CD14-positive monocyte (primary cell): ENCODE measurements at regions not wholly inside any gene's neighbourhood (a gene's known extent, or its start where the extent isn't known, plus 50 kb on each side); places are given as distances from the start of the nearest gene placed in this dataset.

ENCODE experiments used
- DNase-seq, 3 donors: peaks; one replicate each; pipeline ENCODE4 v3.0.0-alpha.2; 2011 to 2022
- H2AFZ ChIP-seq: 2 replicates; pipeline ENCODE4 v1.6.0; 2012; ENCODE audit warnings: mild to moderate bottlenecking, low read depth, low read length, inconsistent platforms; ENCODE audit not compliant: insufficient read depth, poor library complexity, severe bottlenecking
- H3K27ac ChIP-seq, 2 donors: 1 replicate in 1 of 2; 2 replicates in 1 of 2; pipeline ENCODE4 v1.5.1; 2012 to 2013; ENCODE audit warnings: low read length in 2 of 2, control low read depth in 1 of 2, inconsistent platforms in 1 of 2, low read depth in 1 of 2, mild to moderate bottlenecking in 1 of 2
- H3K27me3 ChIP-seq, 2 donors: one replicate each; pipeline versions ENCODE4 v1.6.0 to v1.6.1; 2011 to 2013; ENCODE audit warnings: low read length in 2 of 2; ENCODE audit not compliant: control insufficient read depth in 2 of 2, insufficient read depth in 2 of 2
- H3K36me3 ChIP-seq, 2 donors: replicated peaks in 1 of 2; 1 replicate in 1 of 2; 2 replicates in 1 of 2; pipeline versions ENCODE4 v1.5.1 to v1.6.1; 2012 to 2013; ENCODE audit warnings: low read length in 2 of 2, control low read depth in 1 of 2, inconsistent platforms in 1 of 2, mild to moderate bottlenecking in 1 of 2; ENCODE audit not compliant: insufficient read depth in 2 of 2, control insufficient read depth in 1 of 2
- H3K4me1 ChIP-seq, 2 donors: 1 replicate in 1 of 2; 2 replicates in 1 of 2; pipeline versions ENCODE4 v1.5.1 to v1.6.1; 2012 to 2013; ENCODE audit warnings: low read length in 2 of 2, control low read depth in 1 of 2, inconsistent platforms in 1 of 2, mild to moderate bottlenecking in 1 of 2, moderate library complexity in 1 of 2; ENCODE audit not compliant: insufficient read depth in 2 of 2, control insufficient read depth in 1 of 2
- H3K4me2 ChIP-seq: replicated peaks from 2 replicates; pipeline ENCODE3; 2012; ENCODE audit warnings: low read length, moderate library complexity, mild to moderate bottlenecking; ENCODE audit not compliant: poor library complexity, severe bottlenecking; ENCODE audit errors: extremely low read depth
- H3K4me3 ChIP-seq, 3 experiments: fragments of 200-600 bp in 1 of 3; sonication (generic) in 1 of 3; replicated peaks in 1 of 3; 1 replicate in 2 of 3; 2 replicates in 1 of 3; pipeline ENCODE4 v1.5.1; 2011 to 2013; ENCODE audit warnings: low read length in 3 of 3, mild to moderate bottlenecking in 3 of 3, control low read depth in 2 of 3, low read depth in 2 of 3, inconsistent platforms in 1 of 3, moderate library complexity in 1 of 3
- H3K79me2 ChIP-seq: 2 replicates; pipeline ENCODE4 v1.6.0; 2012; ENCODE audit warnings: mild to moderate bottlenecking, control low read depth, inconsistent platforms, low read length, moderate library complexity; ENCODE audit not compliant: insufficient read depth
- H3K9ac ChIP-seq: 2 replicates; pipeline ENCODE4 v1.6.0; 2017; ENCODE audit warnings: low read length, mild to moderate bottlenecking; ENCODE audit not compliant: insufficient read depth, poor library complexity, severe bottlenecking
- H3K9me3 ChIP-seq, 2 donors: replicated peaks in 1 of 2; 1 replicate in 1 of 2; 2 replicates in 1 of 2; pipeline versions ENCODE4 v1.5.1 to v1.6.1; 2012 to 2013; ENCODE audit warnings: low read length in 2 of 2, control low read depth in 1 of 2; ENCODE audit not compliant: control insufficient read depth in 1 of 2, insufficient read depth in 1 of 2
- H4K20me1 ChIP-seq: 2 replicates; pipeline ENCODE4 v1.6.0; 2012; ENCODE audit warnings: mild to moderate bottlenecking, low read length, control low read depth, moderate library complexity; ENCODE audit not compliant: insufficient read depth
- H3K27ac Mint-ChIP-seq, 7 donors: one replicate each; pipeline ENCODE4 v1.8.0; 2020; ENCODE audit warnings: mild to moderate bottlenecking in 7 of 7, mixed read lengths in 7 of 7, moderate library complexity in 6 of 7, inconsistent platforms in 2 of 7
- H3K27me3 Mint-ChIP-seq, 3 donors: one replicate each; pipeline ENCODE4 v1.8.0; 2021 to 2022; ENCODE audit warnings: low read depth in 3 of 3, mild to moderate bottlenecking in 3 of 3, mixed read lengths in 3 of 3, moderate library complexity in 3 of 3, inconsistent platforms in 1 of 3
- H3K36me3 Mint-ChIP-seq, 2 donors: one replicate each; pipeline ENCODE4 v1.8.0; 2020; ENCODE audit warnings: mixed read lengths in 2 of 2, inconsistent platforms in 1 of 2, mild to moderate bottlenecking in 1 of 2
- H3K4me1 Mint-ChIP-seq: one replicate; pipeline ENCODE4 v1.8.0; 2020; ENCODE audit warnings: mild to moderate bottlenecking, mixed read lengths
- H3K4me3 Mint-ChIP-seq, 2 donors: one replicate each; pipeline ENCODE4 v1.8.0; 2020; ENCODE audit warnings: mild to moderate bottlenecking in 2 of 2, mixed read lengths in 2 of 2, moderate library complexity in 1 of 2
- H3K9me3 Mint-ChIP-seq, 7 donors: one replicate each; pipeline ENCODE4 v1.8.0; 2020 to 2022; ENCODE audit warnings: mixed read lengths in 7 of 7, mild to moderate bottlenecking in 6 of 7, moderate library complexity in 6 of 7, inconsistent platforms in 2 of 7
- CTCF ChIP-seq: fragments of 200-600 bp; IDR thresholded peaks from one replicate; pipeline ENCODE4 v1.8.0; 2022; ENCODE audit warnings: antibody characterized with exemption, mild to moderate bottlenecking
- WGBS: methylation state at CpG from one replicate; pipeline ENCODE4 v1.1.5; 2013; ENCODE audit warnings: missing lambda C conversion rate; ENCODE audit not compliant: insufficient coverage; 5-methylcytosine and 5-hydroxymethylcytosine counted together
- intact Hi-C, 2 donors: fragments of 100-400 bp; cut with micrococcal nuclease; formaldehyde crosslinking; loops; one replicate each; pipeline versions ENCODE4 v1.15.0 to v1.15.1; 2023

- H3K4me3 ChIP-seq, result no peak overlapping the region
- intact Hi-C loops, result no loop called here
- Mint-ChIP-seq H3K4me3 (no peak overlapping the region), H3K36me3 (no peaks in the 10 kb centered on the region), H3K9me3 (peaks cover 0 to 15% (median 7%) of the 10 kb centered on the region in 7 donors), H3K27me3 (peaks cover 0 to 5% (median 0%) of the 10 kb centered on the region in 3 donors), H3K27ac (no peak overlapping the region), H3K4me1 (no peaks in the 10 kb centered on the region)
- H4K20me1 ChIP-seq, result no peaks in the 10 kb centered on the region
- H3K9me3 ChIP-seq, result peaks cover 0 to 8% of the 10 kb centered on the region in 2 donors
- H3K27ac ChIP-seq, result no peak overlapping the region
- no peak for DNase-seq
- no peaks in the 10 kb centered on the region for H3K4me1 ChIP-seq
- H3K9ac ChIP-seq, result no peak overlapping the region
- no peaks in the 10 kb centered on the region for H3K79me2 ChIP-seq
- H3K36me3 ChIP-seq, result no peaks in the 10 kb centered on the region
- no peak overlapping the region for H3K4me2 ChIP-seq
- H2AFZ ChIP-seq, result no peak overlapping the region
- TF ChIP-seq CTCF, result no peak
- no peaks in the 10 kb centered on the region for H3K27me3 ChIP-seq
- 86% methylated on average over 1 of the region's 4 CpGs for WGBS
Observed at GRCh38 chr1:165080253-165080896, 276.1 kb downstream of the LMX1A start.

- Histone ChIP-seq H3K4me2 (no peak overlapping the region), H4K20me1 (no peaks in the 10 kb centered on the region), H3K36me3 (no peaks in the 10 kb centered on the region), H2AFZ (no peak overlapping the region), H3K4me3 (no peak overlapping the region), H3K27ac (no peak overlapping the region), H3K27me3 (no peaks in the 10 kb centered on the region), H3K9me3 (no peaks in the 10 kb centered on the region), H3K9ac (no peak overlapping the region), H3K79me2 (no peaks in the 10 kb centered on the region), H3K4me1 (no peaks in the 10 kb centered on the region)
- no peak for DNase-seq
- Mint-ChIP-seq H3K4me1 (no peaks in the 10 kb centered on the region), H3K9me3 (peaks cover 0 to 10% (median 6%) of the 10 kb centered on the region in 7 donors), H3K27me3 (peaks cover 0 to 5% (median 0%) of the 10 kb centered on the region in 3 donors), H3K36me3 (no peaks in the 10 kb centered on the region), H3K4me3 (no peak overlapping the region), H3K27ac (no peak overlapping the region)
- no peak for TF ChIP-seq CTCF
- intact Hi-C loops, result no loop called here
Observed at GRCh38 chr1:165078391-165078790, 278.1 kb downstream of the LMX1A start.
